Esophagus muscularis mucosa (tissue), 3 donors: ENCODE measurements at regions not wholly inside any gene's neighbourhood (a gene's known extent, or its start where the extent isn't known, plus 50 kb on each side); places are given as distances from the start of the nearest gene placed in this dataset.

Source experiments
- CTCF ChIP-seq, 3 experiments: fragments of 200-600 bp in 2 of 3; fragments of 450-650 bp in 1 of 3; sonication (generic) in 2 of 3; IDR thresholded peaks; one replicate each; pipeline ENCODE4 v1.5.1; 2017 to 2019; ENCODE audit warnings: antibody characterized with exemption in 3 of 3, mild to moderate bottlenecking in 2 of 3, moderate library complexity in 1 of 3
- POLR2A ChIP-seq: fragments of 450-650 bp; IDR thresholded peaks from one replicate; pipeline ENCODE4 v1.6.1; 2017; ENCODE audit warnings: antibody characterized with exemption, moderate library complexity, mild to moderate bottlenecking, low read depth
- POLR2AphosphoS5 ChIP-seq, 2 donors: sonication (generic); formaldehyde crosslinking; IDR thresholded peaks; one replicate each; pipeline ENCODE4 v1.6.1; 2017; ENCODE audit warnings: antibody characterized with exemption in 2 of 2

- TF ChIP-seq CTCF (IDR thresholded peaks at IDR 0.05) (peak in 2 of 3 experiments; percentile 11 to 39), POLR2AphosphoS5 (IDR thresholded peaks at IDR 0.05) (no peak), POLR2A (no peak)
Observed at GRCh38 chr3:111338059-111338698, 203.8 kb upstream of the CD96 start.
